Lower lobe of right lung (tissue), 2 donors: ENCODE measurements at regions not wholly inside any gene's neighbourhood (a gene's known extent, or its start where the extent isn't known, plus 50 kb on each side); places are given as distances from the start of the nearest gene placed in this dataset.

Source experiments
- ATAC-seq, 2 donors: fragments of 200-7000 bp; cut with Tn5 transposase; one replicate each; pipeline ENCODE4 v1.9.1; 2020 to 2022; ENCODE audit warnings: mild to moderate bottlenecking in 2 of 2, moderate library complexity in 2 of 2
- DNase-seq: peaks from one replicate; pipeline ENCODE4 v3.0.0-alpha.2; 2020
- H3K27ac ChIP-seq: fragments of 200-600 bp; one replicate; pipeline ENCODE4 v1.8.0; 2022
- H3K27me3 ChIP-seq: fragments of 200-600 bp; one replicate; pipeline ENCODE4 v1.8.0; 2022; ENCODE audit warnings: low read depth
- H3K36me3 ChIP-seq: fragments of 200-600 bp; one replicate; pipeline ENCODE4 v1.8.0; 2022; ENCODE audit warnings: mild to moderate bottlenecking
- H3K4me1 ChIP-seq: fragments of 200-600 bp; one replicate; pipeline ENCODE4 v1.8.0; 2022
- H3K4me3 ChIP-seq: fragments of 200-600 bp; one replicate; pipeline ENCODE4 v1.8.0; 2022; ENCODE audit warnings: mild to moderate bottlenecking
- H3K9me3 ChIP-seq: fragments of 200-600 bp; one replicate; pipeline ENCODE4 v1.8.0; 2022
- intact Hi-C: fragments of 100-400 bp; cut with DNase I; formaldehyde crosslinking; loops from one replicate; pipeline ENCODE4 v1.11.0; 2022
- TF ChIP-seq, protein P1 (sequence below): fragments of 200-600 bp; IDR thresholded peaks from one replicate; pipeline ENCODE4 v1.8.0; 2022; ENCODE audit warnings: antibody characterized with exemption, mild to moderate bottlenecking
- donor health status: DM: no; HTN: yes; CAD: no; lungs with severe emphysema.

DNA sequence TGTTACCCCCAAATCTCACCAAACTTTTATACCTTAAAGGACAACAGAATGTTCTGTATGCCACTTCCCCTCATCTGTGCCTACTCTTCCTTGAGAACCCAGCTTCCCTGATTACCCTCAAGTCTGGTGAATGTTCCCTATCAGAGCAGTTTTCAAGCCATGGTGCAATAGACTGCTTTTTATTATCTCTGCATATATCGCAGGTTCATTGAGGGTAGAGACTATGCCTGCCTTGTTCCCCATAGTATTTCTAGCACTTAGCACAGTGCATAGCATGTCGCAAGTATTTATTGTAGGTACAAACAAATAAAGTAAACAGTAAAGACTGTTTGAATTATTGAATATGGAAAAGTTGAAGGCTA, 146.6 kb downstream of the HAUS1 start:
- Histone ChIP-seq H3K9me3 (no peaks in the 10 kb centered on the region), H3K4me3 (no peak overlapping the region), H3K36me3 (peaks cover 11% of the 10 kb centered on the region), H3K4me1 (peaks cover 19% of the 10 kb centered on the region), H3K27me3 (no peaks in the 10 kb centered on the region), H3K27ac (peak overlapping the region; percentile 69)
- TF ChIP-seq, protein P1, sequence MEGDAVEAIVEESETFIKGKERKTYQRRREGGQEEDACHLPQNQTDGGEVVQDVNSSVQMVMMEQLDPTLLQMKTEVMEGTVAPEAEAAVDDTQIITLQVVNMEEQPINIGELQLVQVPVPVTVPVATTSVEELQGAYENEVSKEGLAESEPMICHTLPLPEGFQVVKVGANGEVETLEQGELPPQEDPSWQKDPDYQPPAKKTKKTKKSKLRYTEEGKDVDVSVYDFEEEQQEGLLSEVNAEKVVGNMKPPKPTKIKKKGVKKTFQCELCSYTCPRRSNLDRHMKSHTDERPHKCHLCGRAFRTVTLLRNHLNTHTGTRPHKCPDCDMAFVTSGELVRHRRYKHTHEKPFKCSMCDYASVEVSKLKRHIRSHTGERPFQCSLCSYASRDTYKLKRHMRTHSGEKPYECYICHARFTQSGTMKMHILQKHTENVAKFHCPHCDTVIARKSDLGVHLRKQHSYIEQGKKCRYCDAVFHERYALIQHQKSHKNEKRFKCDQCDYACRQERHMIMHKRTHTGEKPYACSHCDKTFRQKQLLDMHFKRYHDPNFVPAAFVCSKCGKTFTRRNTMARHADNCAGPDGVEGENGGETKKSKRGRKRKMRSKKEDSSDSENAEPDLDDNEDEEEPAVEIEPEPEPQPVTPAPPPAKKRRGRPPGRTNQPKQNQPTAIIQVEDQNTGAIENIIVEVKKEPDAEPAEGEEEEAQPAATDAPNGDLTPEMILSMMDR: no peak
- ATAC-seq: peak; percentile 61 to 69
- intact Hi-C loops: no loop called here
- DNase-seq: no peak

GRCh38 chr18:46252759-46253158, 148.6 kb downstream of the HAUS1 start:
- H3K4me3 ChIP-seq: no peak overlapping the region
- no peaks in the 10 kb centered on the region for H3K9me3 ChIP-seq
- H3K4me1 ChIP-seq: peaks cover 19% of the 10 kb centered on the region
- H3K27me3 ChIP-seq: no peaks in the 10 kb centered on the region
- intact Hi-C loops: no loop called here
- peaks cover 18% of the 10 kb centered on the region for H3K36me3 ChIP-seq
- no peak for ATAC-seq
- TF ChIP-seq, protein P1: no peak
- DNase-seq: no peak
- H3K27ac ChIP-seq: no peak overlapping the region

DNA sequence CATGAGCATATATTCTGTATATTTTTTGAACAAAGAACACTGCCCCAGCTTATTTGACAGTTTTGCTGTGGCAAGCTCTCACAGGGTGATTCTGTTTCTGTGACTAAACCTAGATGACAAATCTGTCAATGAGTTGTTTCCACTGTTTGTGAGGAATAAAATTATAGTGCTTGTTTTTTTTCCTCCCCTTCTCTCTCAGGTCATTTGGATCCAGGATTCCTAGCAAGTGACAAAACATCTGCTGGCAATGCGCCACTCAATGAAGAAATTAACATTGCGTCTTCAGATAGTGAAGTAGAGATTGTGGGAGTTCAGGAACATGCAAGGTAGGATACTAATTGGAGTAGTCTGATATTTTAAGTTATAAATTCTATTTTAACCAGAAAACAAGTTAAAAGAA, 149.3 kb downstream of the HAUS1 start:
- no peak for DNase-seq
- peaks cover 19% of the 10 kb centered on the region for H3K4me1 ChIP-seq
- H3K36me3 ChIP-seq: peaks cover 18% of the 10 kb centered on the region
- no peak for ATAC-seq
- no peak overlapping the region for H3K27ac ChIP-seq
- intact Hi-C loops: no loop called here
- no peaks in the 10 kb centered on the region for H3K9me3 ChIP-seq
- no peaks in the 10 kb centered on the region for H3K27me3 ChIP-seq
- TF ChIP-seq, protein P1: no peak
- H3K4me3 ChIP-seq: no peak overlapping the region

GRCh38 chr18:46256078-46256477, 151.9 kb downstream of the HAUS1 start:
- Histone ChIP-seq H3K4me3 (no peak overlapping the region), H3K27ac (no peak overlapping the region), H3K4me1 (peaks cover 14% of the 10 kb centered on the region), H3K27me3 (no peaks in the 10 kb centered on the region), H3K36me3 (peaks cover 18% of the 10 kb centered on the region), H3K9me3 (no peaks in the 10 kb centered on the region)
- intact Hi-C loops: no loop called here
- DNase-seq (no peak), ATAC-seq (no peak)
- TF ChIP-seq, protein P1: no peak

- TF ChIP-seq, protein P1: no peak
- Histone ChIP-seq H3K27me3 (no peaks in the 10 kb centered on the region), H3K27ac (no peak overlapping the region), H3K36me3 (peaks cover 18% of the 10 kb centered on the region), H3K9me3 (no peaks in the 10 kb centered on the region), H3K4me1 (peaks cover 11% of the 10 kb centered on the region), H3K4me3 (no peak overlapping the region)
- intact Hi-C loops: no loop called here
- ATAC-seq: no peak
- no peak for DNase-seq
These were observed 153.2 kb downstream of the HAUS1 start for GRCh38 chr18:46257366-46257765.
